ENCODE measurements at regions not wholly inside any gene's neighbourhood (a gene's known extent, or its start where the extent isn't known, plus 50 kb on each side); places are given as distances from the start of the nearest gene placed in this dataset.
"Not testable (repeated sequence)": the region's sequence is repeated elsewhere in the genome, so short reads cannot be mapped to it uniquely, and the experiment has no call there.

DNA sequence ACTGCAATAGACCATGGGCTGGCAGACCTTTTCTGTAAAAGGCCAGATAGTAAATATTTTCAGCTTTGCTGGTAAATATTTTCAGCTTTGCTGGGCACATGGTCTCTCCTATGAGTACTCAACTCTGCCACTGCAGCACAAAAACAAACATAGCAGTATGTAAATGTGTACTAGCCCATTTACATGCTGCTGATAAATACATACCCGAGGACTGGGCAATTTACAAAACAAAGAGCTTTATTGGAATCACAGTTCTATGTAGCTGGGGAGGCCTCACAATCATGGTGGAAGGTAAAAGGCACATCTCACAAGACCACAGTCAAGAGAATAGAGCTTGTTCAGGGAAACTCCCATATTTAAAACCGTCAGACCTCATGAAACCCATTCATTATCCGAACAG is 793.0 kb downstream of the EDEM1 start:
- no peak for DNase-seq (ENCODE audit: low spot score)

DNA sequence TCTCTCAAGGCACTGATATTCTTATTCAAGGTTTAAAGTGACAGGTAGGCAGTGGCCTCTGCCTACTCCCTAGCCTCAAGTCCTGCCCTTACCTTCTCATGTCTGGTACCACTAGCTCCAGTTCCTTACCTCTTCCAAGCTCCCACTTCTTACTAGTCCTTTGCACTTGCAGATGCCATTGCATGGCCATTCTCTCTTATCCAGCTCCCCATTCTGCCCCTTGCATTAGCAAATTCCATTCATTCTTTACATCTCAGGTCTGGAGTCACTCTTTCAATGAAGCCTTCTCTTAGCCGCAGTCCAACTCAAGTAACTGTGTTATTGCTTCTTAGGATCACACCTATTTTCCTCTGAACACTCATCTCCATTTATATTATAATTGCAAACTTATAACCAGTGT is 807.1 kb downstream of the EDEM1 start:
- no peak for DNase-seq (ENCODE audit: low spot score)

DNA sequence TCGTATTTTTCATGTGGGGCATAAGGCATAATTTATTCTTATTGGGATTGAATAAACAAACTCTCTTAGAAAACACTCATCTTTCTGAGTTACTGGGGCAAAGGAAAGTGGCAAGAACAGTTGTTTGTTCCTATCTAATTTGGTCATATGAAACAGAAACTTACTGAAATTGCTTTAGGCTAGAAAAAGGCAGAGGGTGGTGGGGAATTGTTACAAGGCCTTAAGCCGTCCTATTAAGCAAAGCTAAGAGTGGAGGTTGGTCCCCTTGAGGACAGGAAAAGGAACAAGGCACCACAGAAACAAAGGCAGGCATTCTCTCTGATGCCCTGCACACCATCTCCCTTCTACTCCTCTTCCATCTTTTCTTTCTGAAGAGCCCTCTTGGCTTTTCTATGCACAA is 830.9 kb downstream of the EDEM1 start:
- DNase-seq (ENCODE audit: low spot score), result no peak

DNA sequence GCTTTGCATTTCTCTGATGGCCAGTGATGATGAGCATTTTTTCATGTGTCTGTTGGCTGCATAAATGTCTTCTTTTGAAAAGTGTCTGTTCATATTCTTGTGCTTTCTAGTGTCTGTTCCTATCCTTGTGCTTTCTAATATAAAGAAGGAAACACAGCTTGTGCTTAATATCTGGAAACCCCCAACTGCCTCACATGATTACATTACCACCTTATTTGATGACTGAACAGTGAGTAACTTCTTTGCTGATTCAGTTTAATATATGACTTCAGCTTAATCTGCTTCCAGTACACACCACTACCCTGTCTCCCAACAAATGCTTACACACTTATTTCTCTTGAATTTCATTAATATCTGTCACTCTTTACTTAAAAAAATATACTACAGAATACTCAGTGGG is 835.1 kb downstream of the EDEM1 start:
- DNase-seq (ENCODE audit: low spot score), result no peak

DNA sequence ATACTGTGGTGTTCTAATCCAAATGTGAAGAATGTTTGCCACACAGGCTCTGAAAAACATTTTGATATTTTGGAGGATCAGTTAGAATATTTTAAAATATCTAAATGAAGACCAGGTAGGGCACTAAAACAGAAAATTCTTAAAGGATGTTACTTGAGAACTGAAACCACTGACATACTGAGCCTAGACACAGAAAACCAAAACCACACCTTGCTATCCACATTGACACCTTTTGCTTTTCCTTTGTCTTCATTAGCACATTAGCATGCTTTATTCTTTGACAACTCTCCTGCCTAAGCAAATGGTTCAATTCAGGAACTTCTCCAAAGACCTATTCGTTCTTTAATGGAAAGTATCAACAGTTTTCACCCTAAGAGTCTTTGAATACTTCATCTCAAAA is 835.9 kb upstream of the GRM7 start:
- DNase-seq (ENCODE audit: low spot score), result no peak

DNA sequence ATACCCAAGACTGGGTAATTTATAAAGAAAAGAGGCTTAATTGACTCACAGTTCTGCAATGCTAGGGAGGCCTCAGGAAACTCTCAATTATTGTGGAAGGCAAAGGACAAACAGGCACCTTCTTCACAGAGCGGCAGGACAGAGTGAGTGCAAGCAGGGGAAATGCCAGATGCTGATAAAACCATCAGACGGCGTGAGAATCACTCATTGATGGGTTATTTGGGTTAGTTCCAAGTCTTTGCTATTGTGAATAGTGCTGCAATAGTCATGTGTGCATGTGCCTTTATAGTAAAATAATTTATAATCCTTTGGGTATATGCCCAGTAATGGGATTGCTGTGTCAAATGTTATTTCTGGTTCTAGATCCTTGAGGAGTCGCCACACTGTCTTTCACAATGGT is 830.3 kb upstream of the GRM7 start:
- not testable (repeated sequence) for DNase-seq (ENCODE audit: low spot score)

DNA sequence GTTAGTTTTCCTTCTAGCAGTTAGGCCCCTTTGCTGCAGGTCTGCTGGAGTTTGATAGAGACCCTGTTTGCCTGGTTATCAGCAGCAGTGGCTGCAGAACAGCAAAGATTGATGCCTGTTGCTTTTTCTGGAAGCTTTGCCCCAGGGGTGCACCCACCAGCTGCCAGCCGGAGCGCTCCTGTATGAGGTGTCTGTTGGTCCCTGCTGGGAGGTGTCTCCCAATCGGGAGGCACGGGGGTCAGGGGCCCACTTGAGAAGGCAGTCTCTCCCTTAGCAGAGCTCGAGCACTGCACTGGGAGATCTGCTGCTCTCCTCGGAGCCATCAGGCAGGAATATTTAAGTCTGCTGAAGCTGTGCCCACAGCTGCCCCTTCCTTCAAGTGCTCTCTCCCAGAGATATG is 825.3 kb upstream of the GRM7 start:
- no peak for DNase-seq (ENCODE audit: low spot score)

DNA sequence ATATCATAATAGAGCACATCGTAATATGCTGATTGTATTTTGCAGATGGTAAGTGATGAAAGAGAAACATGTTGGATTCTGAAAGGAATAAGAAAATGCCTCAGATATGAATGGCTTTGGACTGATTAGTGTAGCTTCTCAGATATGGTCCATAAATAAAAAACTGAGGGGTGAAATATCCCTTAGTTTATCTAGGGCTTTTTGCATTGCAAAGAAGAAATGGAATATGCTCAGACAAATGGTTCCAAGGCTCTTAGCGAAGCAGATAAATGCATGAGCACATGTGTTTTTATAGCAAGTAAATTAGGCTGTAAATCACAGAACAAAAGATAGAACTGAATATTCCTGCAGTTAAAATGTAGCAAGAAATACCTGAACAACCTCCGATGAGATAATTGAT is 820.9 kb upstream of the GRM7 start:
- no peak for DNase-seq (ENCODE audit: low spot score)

DNA sequence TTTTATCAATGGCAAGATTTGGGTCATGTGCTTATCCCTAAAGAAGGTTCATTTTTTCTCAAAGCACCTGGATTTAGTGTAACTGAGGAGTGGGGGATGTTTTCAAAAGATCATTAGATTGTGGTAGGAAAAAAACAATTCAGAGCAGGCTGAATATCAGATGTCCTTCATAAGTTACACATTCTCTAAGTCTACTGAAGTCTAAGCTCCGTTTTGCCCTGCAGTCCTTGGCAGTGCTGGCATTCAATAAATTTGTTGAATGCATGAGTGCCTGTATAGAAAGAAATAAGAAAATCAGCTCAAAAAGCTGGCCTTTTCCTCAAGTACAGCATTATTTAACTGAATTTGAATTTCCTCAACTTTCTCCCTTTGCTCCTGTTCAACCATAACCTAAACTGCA is 819.0 kb upstream of the GRM7 start:
- DNase-seq (ENCODE audit: low spot score), result no peak

DNA sequence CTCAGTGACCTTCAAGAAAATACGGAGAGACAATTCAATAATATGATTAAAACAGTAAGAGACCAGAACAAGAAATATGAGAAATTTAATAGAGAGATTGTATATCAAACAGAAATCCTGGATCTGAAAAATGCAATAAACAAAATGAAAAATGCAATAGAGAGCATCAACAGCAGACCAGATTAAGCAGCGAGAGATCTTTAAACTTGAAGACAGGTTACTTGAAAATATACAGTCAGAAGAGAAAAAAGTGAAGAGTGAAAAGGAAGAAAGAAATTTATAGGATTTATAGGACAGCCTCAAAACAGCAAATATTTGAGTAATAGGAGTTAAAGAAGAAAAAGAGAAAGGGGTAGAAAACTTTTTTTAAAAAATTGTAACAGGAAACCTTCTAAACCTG is 813.9 kb upstream of the GRM7 start:
- no peak for DNase-seq (ENCODE audit: low spot score)

DNA sequence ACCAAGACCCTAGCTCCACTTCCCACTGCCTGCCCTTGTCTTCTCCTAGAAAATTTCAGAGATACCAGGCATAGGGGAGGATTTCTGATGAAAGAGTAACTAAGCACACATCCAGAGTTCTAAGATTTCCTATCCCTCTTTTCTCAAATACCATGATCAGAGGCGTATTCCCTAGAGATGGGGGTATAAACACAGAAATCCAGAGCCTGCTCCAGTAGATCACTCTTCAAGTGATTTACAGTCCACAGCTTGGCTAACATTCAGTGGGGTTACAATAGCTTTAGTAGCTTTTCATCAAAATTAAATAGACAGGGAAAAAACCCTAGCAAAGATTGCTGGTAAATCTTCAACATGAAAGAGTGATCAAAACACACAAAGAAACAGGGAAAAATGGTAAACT is 800.7 kb upstream of the GRM7 start:
- DNase-seq (ENCODE audit: low spot score), result no peak

DNA sequence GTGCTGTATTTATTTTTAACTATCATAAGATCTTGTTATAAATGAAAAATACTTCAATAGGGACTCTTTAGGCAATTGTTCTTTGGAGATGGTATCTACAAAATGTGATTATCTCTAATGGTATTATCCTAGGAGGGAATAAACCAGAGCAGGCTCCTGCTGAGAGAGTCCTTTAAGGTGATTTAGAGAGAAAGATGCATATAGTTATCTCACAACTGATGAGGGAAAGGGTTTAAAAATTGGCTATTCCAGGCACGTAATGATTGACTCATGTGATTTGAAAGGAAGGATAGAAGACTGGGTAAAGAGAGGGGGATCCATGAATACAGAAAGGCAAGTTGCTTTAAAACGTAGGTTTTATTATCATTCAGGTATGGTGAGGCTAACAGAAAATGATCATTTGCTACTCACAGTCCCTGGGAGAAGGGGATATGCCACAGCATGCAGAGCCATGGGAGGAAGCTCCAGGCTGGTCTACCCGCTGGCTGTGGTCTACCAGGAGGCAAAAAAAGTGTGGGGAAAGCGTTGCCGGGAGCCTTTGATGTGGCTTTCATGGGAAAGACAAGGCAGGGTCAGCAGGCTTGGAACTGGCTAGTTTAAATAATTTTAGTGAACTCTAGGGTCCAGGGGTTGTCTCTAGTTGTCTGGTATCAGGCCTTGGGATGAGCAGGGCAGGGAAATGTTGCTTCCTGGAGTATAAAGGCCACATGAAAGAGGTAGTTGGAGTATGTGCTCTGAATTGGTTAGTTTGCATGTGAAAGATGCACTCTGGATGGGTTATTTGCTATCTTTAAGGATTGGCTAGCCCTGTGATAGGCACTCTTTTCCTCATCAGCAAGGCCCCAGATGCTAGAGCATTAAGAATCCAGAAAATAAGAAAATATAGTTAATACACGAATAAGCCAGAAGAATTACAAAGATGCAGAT is 798.4 kb upstream of the GRM7 start:
- DNase-seq (ENCODE audit: low spot score), result no peak

DNA sequence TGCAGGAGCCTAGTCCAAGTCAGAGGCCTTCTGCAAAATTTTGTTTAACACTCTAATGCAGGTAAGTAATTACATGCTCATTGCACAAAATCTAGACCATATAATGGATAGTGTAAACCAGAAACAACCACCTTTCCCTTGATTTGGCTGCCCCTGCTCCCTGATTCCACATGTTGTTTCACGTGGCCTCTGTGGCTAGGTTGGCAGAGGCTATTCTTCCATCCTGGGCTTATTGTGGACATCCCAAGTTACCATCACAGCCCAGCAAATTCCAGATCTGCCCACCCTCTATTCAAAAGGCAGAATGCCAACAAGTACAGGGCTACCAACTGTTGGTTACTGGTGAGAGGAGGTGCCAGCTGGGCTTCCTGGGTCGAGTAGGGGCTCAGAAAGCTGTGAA is 794.5 kb upstream of the GRM7 start:
- DNase-seq (ENCODE audit: low spot score), result no peak

DNA sequence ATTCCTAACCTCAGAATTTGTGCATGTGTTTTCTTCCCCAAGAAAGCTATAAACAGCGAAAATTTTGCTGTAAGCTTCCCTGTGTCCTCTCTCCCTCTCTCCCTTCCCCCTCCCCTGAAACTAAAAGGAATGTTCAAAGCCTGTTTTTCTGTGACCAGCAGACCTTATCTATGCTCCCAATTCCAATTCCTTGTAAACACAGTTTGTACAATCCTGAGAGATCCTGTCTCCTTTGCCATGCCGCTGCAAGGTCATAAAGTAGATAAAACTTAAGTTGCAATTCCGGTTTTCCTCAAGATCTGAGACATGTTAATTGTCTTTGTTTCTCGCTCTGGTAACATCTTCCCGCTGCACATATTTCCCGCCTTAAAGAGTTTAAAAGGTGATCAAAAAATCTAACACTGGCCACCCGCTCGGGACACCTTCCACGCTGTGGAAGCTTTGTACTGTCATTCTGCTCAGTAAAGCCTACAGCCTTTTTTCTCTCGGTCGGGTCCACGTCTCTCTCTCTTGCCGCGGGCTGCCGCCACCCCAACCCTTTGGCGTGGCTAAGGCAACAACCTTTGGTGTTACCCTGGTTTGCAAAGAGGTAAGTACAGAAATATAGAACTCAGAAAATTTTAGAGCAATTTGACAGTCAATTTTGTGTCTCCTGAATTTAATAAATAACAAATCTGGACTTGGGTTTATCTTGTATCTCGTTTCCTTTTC is 793.9 kb upstream of the GRM7 start:
- not testable (repeated sequence) for DNase-seq (ENCODE audit: low spot score)

DNA sequence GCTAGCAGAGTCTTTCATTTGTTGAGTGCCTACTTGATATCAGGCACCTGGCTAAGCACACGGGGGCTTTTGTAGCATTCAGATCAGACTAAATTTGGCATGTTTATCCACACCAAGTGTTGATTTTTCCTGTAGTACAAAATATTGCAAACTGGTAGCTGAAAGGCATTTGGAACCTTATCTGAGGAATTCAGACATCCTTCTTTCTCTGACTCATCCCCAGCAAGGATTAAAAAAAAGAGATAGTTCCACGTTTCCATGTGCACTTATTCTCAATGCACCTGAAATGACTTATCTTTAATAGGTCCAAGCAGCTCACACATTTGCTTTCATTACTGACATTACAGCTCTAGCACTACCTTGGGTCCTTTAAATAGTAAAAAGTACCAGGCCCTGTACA is 786.0 kb upstream of the GRM7 start:
- DNase-seq (ENCODE audit: low spot score), result no peak

DNA sequence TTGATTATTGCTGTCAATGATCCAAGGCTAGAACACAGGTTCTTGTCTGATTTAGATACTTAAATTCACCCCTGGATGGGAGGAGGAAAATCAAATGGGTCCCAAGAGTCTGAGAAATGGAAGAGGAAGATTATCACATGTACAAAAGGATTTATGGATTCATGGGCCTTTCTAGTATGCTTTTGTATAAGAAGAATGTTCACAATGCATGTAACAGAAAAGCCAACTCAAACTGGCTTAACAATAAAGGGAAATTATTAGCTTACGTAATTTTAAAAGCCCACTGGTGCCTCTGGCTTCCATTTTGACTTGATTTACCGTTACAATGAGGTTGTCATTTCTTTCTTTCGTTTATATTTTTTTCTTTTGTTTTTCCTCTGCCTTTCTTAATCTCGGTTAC is 782.5 kb upstream of the GRM7 start:
- no peak for DNase-seq (ENCODE audit: low spot score)

DNA sequence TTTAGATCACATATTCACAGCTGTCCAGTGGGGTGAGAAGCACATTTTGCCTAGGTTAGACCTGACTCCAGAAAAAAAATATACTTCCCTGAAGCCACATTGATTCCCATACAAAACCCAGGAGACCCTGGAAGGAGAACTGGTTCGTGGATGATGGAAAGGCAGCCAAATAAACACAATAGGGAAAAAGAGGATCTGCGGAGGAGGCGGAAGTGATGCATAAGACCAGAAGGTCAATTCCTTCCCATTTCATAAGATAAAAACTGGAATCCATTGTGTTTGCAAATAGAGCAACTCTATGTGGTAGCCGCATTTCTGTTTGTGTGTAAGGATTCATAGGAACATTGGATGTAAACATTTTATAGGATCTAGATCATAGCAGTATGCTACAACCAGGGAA is 781.9 kb upstream of the GRM7 start:
- DNase-seq (ENCODE audit: low spot score), result no peak

DNA sequence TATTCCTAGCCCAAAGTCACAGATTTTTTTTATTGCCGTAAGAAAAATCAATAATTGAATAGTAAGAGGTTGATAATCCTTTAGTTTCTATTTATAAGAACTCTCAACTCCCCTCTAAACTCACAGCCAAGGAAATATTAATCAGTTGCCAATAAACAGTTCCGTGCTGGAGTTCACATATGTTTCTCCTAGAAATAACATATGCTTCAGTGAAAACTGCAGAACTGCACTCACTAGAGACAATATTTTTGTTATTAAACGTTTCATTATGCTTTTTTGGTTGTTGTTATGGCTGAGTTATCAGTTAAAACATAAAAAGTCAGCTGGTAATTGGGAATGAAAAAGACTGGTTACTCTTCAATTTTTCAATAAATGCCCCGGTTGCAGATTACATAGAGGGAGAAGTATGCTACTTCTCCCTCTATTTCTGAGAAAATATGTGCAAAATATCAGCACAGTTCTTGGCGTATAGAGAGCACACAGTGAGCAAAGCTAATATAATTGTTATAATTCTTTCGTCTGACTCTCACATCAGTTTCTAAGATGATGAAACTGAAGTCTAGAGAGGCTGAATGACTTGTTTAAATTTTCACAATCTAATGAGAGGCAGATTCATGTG is 781.2 kb upstream of the GRM7 start:
- DNase-seq (ENCODE audit: low spot score), result no peak

DNA sequence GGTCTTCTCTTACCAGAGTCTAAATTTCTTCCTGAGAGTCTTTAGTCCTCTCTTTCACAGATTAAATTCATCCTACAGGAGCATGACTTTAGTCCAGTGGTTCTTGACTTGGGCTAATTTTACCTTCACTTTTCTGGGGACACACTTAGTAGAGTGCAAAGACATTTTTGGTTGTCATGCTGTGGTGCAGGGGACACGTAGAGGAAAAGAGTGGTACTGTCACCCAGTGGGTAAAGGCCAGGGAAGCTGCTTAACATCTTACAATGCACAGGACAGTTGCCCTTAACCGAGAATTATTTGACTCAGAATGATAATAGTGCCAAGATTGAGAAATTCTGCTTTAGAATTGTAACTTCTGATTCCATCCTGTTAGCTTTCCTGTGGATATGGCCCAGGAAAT is 772.5 kb upstream of the GRM7 start:
- no peak for DNase-seq (ENCODE audit: low spot score)

DNA sequence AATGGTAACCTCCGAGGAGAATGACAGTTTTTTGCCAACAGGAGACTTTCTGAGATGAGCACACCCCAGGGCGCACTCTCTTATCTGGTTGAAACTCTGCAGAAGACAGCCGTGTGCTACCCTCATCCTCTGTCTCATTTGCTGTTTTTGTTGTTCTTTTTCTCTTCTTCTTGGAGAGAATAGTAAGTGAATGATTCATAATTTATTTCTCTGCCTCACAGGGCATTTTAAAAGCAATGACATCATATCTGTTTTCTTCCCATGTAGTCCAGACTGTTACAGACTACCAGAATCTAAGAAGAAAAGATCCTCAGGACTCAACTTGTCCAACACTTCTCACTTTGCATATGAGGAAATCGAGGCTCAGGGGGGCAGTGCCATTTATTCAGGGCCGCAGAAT is 771.1 kb upstream of the GRM7 start:
- no peak for DNase-seq (ENCODE audit: low spot score)

DNA sequence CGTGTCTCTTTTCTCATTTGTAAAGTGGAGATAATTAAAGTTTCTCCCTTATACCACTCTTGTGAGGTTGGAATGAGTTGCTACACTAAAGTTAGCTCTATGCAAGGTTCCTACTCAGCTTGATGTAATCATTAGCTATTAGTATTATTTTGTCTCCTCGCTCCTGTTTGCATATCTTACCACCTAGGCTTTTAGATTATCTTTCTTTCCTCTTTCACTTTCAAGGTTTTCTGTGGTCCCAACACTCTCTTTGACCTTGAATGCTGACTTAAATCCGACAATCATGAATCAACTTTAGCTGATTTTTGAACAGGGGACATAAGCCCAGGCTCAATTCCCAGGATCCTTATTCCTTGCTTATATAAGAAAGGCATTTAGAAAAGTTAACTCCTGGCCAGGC is 769.7 kb upstream of the GRM7 start:
- no peak for DNase-seq (ENCODE audit: low spot score)

DNA sequence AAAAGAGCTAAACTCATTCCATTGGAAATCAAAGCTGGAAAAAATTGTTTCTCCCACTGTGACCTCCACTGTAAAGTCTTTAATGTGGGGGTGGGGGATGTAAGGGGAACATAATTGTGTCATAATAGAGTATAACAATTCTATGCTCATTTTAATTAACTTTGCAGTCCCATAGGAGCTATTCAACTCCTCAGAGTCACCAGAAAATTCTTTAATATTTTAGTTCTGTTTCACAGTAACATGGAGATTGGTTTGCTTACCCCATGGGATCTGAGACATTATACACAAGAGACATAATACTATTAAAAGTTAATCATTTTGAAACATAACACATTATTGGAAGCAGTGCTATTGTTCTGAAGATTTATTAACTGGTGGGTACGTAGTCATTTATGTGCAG is 765.9 kb upstream of the GRM7 start:
- no peak for DNase-seq (ENCODE audit: low spot score)

DNA sequence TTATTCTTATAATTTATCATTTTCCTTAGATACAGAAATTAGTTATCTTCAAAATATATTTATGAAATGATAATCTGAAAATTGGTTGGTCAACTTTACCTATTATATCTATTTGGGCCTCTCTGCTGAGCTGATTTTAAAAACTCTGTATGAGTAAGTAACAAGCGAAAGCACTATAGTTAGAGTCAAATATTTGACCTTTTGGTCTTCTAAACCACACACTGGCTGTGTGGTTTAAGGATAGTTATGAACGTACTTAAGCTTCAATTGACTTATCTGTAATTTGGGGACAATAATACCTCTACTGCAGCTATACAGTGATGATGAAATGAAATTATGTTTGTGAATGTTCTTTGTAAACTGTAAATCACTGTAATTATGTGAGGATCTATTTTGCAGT is 763.9 kb upstream of the GRM7 start:
- no peak for DNase-seq (ENCODE audit: low spot score)
